ENCODE measurements at regions not wholly inside any gene's neighbourhood (a gene's known extent, or its start where the extent isn't known, plus 50 kb on each side); places are given as distances from the start of the nearest gene placed in this dataset.

DNA sequence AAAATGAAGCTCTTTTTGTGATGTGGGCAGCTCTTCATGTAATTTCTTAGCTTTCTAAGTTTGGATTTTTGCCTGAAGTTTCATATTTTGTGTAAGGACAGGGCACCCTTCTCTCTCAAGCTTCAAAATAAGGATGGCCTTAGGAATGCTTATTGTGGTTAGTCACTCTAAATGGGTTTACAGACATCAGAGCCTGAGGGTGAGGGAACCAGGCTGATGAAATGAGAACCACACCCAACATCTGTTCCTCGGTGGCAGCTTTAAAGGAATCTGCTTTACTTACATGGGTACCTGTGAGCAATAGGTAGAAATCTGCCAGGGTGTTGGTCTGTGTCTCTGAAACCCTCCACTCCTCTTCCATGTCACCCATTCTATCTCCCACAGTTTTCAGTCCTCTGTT is 174.3 kb downstream of the EMX2 start:
- Histone ChIP-seq H3K79me2 (ENCODE audit: insufficient read depth, low read length) (no peaks in the 10 kb centered on the region), H2AFZ (ENCODE audit: insufficient read depth, low read depth, low read length, poor library complexity, severe bottlenecking) (no peak overlapping the region), H3K4me1 (ENCODE audit: control insufficient read depth in 1 of 2, insufficient read depth in 2 of 2, low read length in 2 of 2) (no peaks in the 10 kb centered on the region), H3K4me2 (replicated peaks; ENCODE audit: extremely low read depth, low read length, poor library complexity, severe bottlenecking) (no peak overlapping the region), H3K9ac (ENCODE audit: insufficient read depth, low read length, poor library complexity, severe bottlenecking) (no peak overlapping the region), H3K4me3 (replicated peaks in 1 of 3; ENCODE audit: low read depth in 2 of 3, low read length in 3 of 3) (no peak overlapping the region), H3K27ac (ENCODE audit: low read depth in 1 of 2, low read length in 2 of 2) (no peak overlapping the region), H4K20me1 (ENCODE audit: insufficient read depth, low read length) (no peaks in the 10 kb centered on the region), H3K27me3 (ENCODE audit: control insufficient read depth in 2 of 2, insufficient read depth in 2 of 2, low read length in 2 of 2) (no peaks in the 10 kb centered on the region), H3K9me3 (replicated peaks in 1 of 2; ENCODE audit: control insufficient read depth in 1 of 2, insufficient read depth in 1 of 2, low read length in 2 of 2) (no peaks in the 10 kb centered on the region), H3K36me3 (replicated peaks in 1 of 2; ENCODE audit: control insufficient read depth in 1 of 2, insufficient read depth in 2 of 2, low read length in 2 of 2) (no peaks in the 10 kb centered on the region)
- intact Hi-C loops (cut with micrococcal nuclease), result no loop called here
- Mint-ChIP-seq H3K27me3 (ENCODE audit: low read depth in 3 of 3) (peaks cover 5 to 9% (median 8%) of the 10 kb centered on the region in 3 donors), H3K4me3 (no peak overlapping the region), H3K36me3 (no peaks in the 10 kb centered on the region), H3K27ac (no peak overlapping the region), H3K9me3 (peaks cover 0 to 5% (median 3%) of the 10 kb centered on the region in 7 donors), H3K4me1 (no peaks in the 10 kb centered on the region)
- TF ChIP-seq, protein P1, sequence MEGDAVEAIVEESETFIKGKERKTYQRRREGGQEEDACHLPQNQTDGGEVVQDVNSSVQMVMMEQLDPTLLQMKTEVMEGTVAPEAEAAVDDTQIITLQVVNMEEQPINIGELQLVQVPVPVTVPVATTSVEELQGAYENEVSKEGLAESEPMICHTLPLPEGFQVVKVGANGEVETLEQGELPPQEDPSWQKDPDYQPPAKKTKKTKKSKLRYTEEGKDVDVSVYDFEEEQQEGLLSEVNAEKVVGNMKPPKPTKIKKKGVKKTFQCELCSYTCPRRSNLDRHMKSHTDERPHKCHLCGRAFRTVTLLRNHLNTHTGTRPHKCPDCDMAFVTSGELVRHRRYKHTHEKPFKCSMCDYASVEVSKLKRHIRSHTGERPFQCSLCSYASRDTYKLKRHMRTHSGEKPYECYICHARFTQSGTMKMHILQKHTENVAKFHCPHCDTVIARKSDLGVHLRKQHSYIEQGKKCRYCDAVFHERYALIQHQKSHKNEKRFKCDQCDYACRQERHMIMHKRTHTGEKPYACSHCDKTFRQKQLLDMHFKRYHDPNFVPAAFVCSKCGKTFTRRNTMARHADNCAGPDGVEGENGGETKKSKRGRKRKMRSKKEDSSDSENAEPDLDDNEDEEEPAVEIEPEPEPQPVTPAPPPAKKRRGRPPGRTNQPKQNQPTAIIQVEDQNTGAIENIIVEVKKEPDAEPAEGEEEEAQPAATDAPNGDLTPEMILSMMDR (IDR thresholded peaks at IDR 0.05), result no peak
- DNase-seq, result no peak
- WGBS (ENCODE audit: insufficient coverage), result no CpG with 5 or more reads among the region's 1 CpG

DNA sequence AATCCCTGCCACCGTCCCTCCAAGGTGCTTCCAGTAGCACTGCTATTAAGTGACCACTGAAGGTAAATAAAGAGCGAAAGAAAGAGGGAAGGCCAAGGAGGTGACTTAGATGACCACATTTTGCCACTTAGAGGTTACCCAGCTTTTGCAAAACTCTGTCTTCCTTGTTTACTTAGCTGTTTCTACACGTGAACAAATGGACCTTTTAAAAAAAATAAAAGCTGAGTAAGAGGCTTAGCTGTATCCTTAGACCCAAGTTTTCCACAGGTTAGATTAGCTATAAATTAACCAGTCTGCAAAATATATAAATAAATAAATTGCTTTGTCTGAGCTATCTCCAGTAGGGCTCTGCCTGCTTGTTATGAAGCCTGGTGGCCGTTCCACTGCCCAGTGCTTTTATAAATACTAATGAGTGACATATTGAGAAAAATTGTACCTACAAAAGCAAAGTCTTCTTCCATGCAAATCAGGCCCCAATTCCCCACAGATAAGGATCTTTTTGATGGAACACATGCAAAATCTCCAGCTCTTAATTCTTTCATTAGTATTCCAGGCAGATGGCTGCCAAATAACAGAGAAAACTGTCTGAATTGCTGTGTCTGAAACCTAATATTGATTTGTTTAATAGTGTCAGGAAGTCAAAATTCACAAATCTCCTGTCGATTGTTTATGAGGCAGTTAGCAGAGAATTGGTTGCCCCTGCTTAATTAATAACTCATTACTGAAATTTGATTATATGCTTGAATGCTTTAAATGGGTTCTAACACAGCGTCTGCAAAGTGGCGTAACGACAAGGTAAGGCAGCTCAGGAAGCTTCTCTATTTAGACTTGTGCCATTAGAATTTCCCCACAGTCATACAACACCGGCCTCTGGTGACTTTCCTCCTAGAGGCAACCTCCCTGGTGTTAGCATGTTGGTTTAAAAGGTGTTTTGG is 176.7 kb downstream of the EMX2 start:
- intact Hi-C loops (cut with micrococcal nuclease), result no loop called here
- Histone ChIP-seq H2AFZ (ENCODE audit: insufficient read depth, low read depth, low read length, poor library complexity, severe bottlenecking) (no peak overlapping the region), H3K79me2 (ENCODE audit: insufficient read depth, low read length) (no peaks in the 10 kb centered on the region), H4K20me1 (ENCODE audit: insufficient read depth, low read length) (no peaks in the 10 kb centered on the region), H3K4me2 (replicated peaks; ENCODE audit: extremely low read depth, low read length, poor library complexity, severe bottlenecking) (no peak overlapping the region), H3K27ac (ENCODE audit: low read depth in 1 of 2, low read length in 2 of 2) (no peak overlapping the region), H3K36me3 (replicated peaks in 1 of 2; ENCODE audit: control insufficient read depth in 1 of 2, insufficient read depth in 2 of 2, low read length in 2 of 2) (no peaks in the 10 kb centered on the region), H3K9me3 (replicated peaks in 1 of 2; ENCODE audit: control insufficient read depth in 1 of 2, insufficient read depth in 1 of 2, low read length in 2 of 2) (no peaks in the 10 kb centered on the region), H3K9ac (ENCODE audit: insufficient read depth, low read length, poor library complexity, severe bottlenecking) (no peak overlapping the region), H3K4me3 (replicated peaks in 1 of 3; ENCODE audit: low read depth in 2 of 3, low read length in 3 of 3) (no peak overlapping the region), H3K27me3 (ENCODE audit: control insufficient read depth in 2 of 2, insufficient read depth in 2 of 2, low read length in 2 of 2) (no peaks in the 10 kb centered on the region), H3K4me1 (ENCODE audit: control insufficient read depth in 1 of 2, insufficient read depth in 2 of 2, low read length in 2 of 2) (no peaks in the 10 kb centered on the region)
- Mint-ChIP-seq H3K4me1 (no peaks in the 10 kb centered on the region), H3K9me3 (peaks cover 0 to 4% (median 3%) of the 10 kb centered on the region in 7 donors), H3K36me3 (no peaks in the 10 kb centered on the region), H3K27ac (no peak overlapping the region), H3K4me3 (no peak overlapping the region), H3K27me3 (ENCODE audit: low read depth in 3 of 3) (peaks cover 8 to 15% (median 11%) of the 10 kb centered on the region in 3 donors)
- 20% methylated on average over 1 of the region's 9 CpGs for WGBS (ENCODE audit: insufficient coverage)
- TF ChIP-seq, protein P1 (IDR thresholded peaks at IDR 0.05), result no peak
- DNase-seq, result no peak

Measured in CD14-positive monocyte (primary cell).